ENCODE measurements at regions not wholly inside any gene's neighbourhood (a gene's known extent, or its start where the extent isn't known, plus 50 kb on each side); places are given as distances from the start of the nearest gene placed in this dataset.

DNA sequence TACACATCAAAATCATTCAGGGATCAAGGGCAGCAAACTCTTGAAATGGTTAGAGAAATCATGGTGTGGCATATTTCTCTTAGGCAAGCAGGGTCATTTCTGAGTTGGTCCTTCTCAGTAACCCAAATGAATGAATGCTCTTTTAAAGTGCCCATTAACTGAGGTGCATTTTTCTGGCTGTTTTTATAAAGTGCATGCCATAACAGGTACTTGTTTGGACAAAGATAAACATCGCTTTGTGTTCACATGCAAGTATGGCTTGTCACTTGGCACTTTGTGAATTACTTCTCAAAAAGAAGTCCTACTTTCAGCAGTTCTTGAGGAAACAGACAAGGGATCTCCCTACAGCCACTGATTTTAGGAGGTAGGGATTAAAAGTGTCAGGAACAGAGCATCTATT lies 64.8 kb upstream of the IFNE start:
- Histone ChIP-seq H3K4me1 (replicated peaks in 1 of 2) (no peaks in the 10 kb centered on the region), H3K9me3 (replicated peaks in 1 of 3) (no peaks in the 10 kb centered on the region), H3K36me3 (replicated peaks in 1 of 2) (no peaks in the 10 kb centered on the region), H3K27me3 (no peaks in the 10 kb centered on the region), H3K4me3 (no peak overlapping the region), H3K27ac (no peak overlapping the region)
- intact Hi-C loops (cut with DNase I): no loop called here
- DNase-seq: no peak
- 89 to 94% (median 92%) methylated on average over 1 of the region's 1 CpG for WGBS, 4 donors
- TF ChIP-seq CTCF (IDR thresholded peaks at IDR 0.05) (no peak), POLR2A (IDR thresholded peaks at IDR 0.05) (no peak)

DNA sequence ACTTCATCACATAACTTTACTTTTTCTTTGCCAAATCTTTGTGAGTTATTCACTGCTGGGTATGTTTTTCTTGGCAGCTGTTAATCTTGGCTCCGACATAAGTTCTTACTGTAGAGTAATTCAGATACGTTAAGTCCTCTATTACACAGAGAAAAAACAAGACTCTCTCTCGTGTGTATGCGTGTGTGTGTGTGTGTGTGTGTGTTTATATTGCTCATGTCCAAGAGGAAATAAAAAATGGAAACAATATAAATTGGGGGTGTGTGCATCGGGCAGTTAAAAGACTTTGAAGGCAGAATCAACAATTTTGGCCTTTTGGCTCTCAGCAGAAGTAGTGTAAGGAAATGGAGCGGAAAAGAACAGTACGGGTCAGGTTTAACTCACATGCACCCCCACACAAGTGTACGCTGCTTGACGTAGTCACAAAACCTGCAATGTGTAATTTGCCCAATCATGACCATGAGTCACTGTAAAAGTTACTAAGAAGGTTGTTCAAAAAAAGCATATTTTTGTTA lies 67.2 kb upstream of the IFNE start:
- intact Hi-C loops (cut with DNase I): no loop called here
- no peak for DNase-seq
- WGBS, 4 donors: 29 to 50% (median 39%) methylated on average over 9 of the region's 9 CpGs
- Histone ChIP-seq H3K4me1 (replicated peaks in 1 of 2) (no peaks in the 10 kb centered on the region), H3K27me3 (no peaks in the 10 kb centered on the region), H3K9me3 (replicated peaks in 1 of 3) (no peaks in the 10 kb centered on the region), H3K27ac (no peak overlapping the region), H3K4me3 (no peak overlapping the region), H3K36me3 (replicated peaks in 1 of 2) (no peaks in the 10 kb centered on the region)
- TF ChIP-seq POLR2A (IDR thresholded peaks at IDR 0.05): no peak
- no peak for TF ChIP-seq CTCF (IDR thresholded peaks at IDR 0.05)

GRCh38 chr9:21549890-21550289 lies 67.8 kb upstream of the IFNE start:
- no peaks in the 10 kb centered on the region for H3K36me3 ChIP-seq (replicated peaks in 1 of 2)
- H3K4me3 ChIP-seq: no peak overlapping the region
- no peak for TF ChIP-seq CTCF (IDR thresholded peaks at IDR 0.05)
- no peak for TF ChIP-seq POLR2A (IDR thresholded peaks at IDR 0.05)
- H3K4me1 ChIP-seq (replicated peaks in 1 of 2): no peaks in the 10 kb centered on the region
- intact Hi-C loops (cut with DNase I): no loop called here
- 68 to 74% (median 72%) methylated on average over 4 of the region's 4 CpGs for WGBS, 4 donors
- peaks cover 1% of the 10 kb centered on the region for H3K27me3 ChIP-seq
- DNase-seq: no peak
- no peaks in the 10 kb centered on the region for H3K9me3 ChIP-seq (replicated peaks in 1 of 3)
- no peak overlapping the region for H3K27ac ChIP-seq

DNA sequence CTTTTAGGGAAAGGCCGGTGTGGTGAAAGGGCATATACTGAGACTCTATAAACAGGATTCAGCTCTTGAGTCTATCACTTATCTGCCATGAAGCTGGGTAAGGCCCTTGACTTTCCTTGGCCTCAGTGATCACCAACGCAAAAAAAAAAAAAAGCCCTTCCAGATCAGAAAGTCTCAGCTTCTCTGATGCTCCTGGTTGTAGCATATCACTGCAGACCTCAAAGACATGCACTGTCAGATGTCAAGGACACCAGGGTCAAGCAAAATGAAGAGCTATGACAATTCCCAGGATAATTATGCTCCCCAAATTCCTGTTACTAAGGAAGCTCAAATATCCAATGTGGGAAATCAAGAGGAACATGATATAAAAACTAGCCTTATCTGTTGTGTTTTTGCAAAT lies 68.3 kb upstream of the IFNE start:
- Histone ChIP-seq H3K36me3 (replicated peaks in 1 of 2) (no peaks in the 10 kb centered on the region), H3K9me3 (replicated peaks in 1 of 3) (no peaks in the 10 kb centered on the region), H3K27ac (no peak overlapping the region), H3K4me3 (no peak overlapping the region), H3K27me3 (peaks cover 6% of the 10 kb centered on the region), H3K4me1 (replicated peaks in 1 of 2) (no peaks in the 10 kb centered on the region)
- 45 to 76% (median 66%) methylated on average over 2 of the region's 2 CpGs for WGBS, 4 donors
- TF ChIP-seq POLR2A (IDR thresholded peaks at IDR 0.05) (no peak), CTCF (IDR thresholded peaks at IDR 0.05) (no peak)
- no peak for DNase-seq
- intact Hi-C loops (cut with DNase I): no loop called here

Data from adrenal gland (tissue), 9 donors.